SK-N-SH treated with all-trans-retinoic acid at 6 μM for 48 hours (cell line): ENCODE measurements at regions not wholly inside any gene's neighbourhood (a gene's known extent, or its start where the extent isn't known, plus 50 kb on each side); places are given as distances from the start of the nearest gene placed in this dataset.

Source experiments
- ATAC-seq: fragments of 200-7000 bp; cut with Tn5 transposase; 3 replicates; pipeline ENCODE4 v1.9.1; 2020; ENCODE audit warnings: mild to moderate bottlenecking, moderate library complexity
- ARNTL ChIP-seq: fragments of 450-650 bp; formaldehyde crosslinking; IDR thresholded peaks from 2 replicates; pipeline ENCODE4 v1.5.0; 2020; ENCODE audit warnings: low read depth, mild to moderate bottlenecking, moderate library complexity, borderline replicate concordance
- BACH2 ChIP-seq: fragments of 250-450 bp; sonication (Bioruptor Pico); IDR thresholded peaks from 2 replicates; pipeline ENCODE4 v1.9.0; 2021; ENCODE audit warnings: mild to moderate bottlenecking, borderline replicate concordance
- CSDC2 ChIP-seq: fragments of 250-450 bp; sonication (Bioruptor Pico); IDR thresholded peaks from 2 replicates; pipeline ENCODE4 v1.5.0; 2020; ENCODE audit warnings: mild to moderate bottlenecking, moderate library complexity
- GLIS3 ChIP-seq: fragments of 250-450 bp; sonication (Bioruptor Pico); IDR thresholded peaks from 2 replicates; pipeline ENCODE4 v1.5.0; 2020; ENCODE audit warnings: mild to moderate bottlenecking, moderate library complexity
- ISL1 ChIP-seq: fragments of 250-450 bp; sonication (Bioruptor Pico); IDR thresholded peaks from 2 replicates; pipeline ENCODE4 v2.1.2; 2022; ENCODE audit warnings: mild to moderate bottlenecking, moderate library complexity
- PPARA ChIP-seq: fragments of 250-450 bp; sonication (Bioruptor Pico); IDR thresholded peaks from 2 replicates; pipeline ENCODE4 v1.5.0; 2020; ENCODE audit warnings: mild to moderate bottlenecking, borderline replicate concordance
- RARB ChIP-seq: fragments of 250-450 bp; sonication (Bioruptor Pico); IDR thresholded peaks from 2 replicates; pipeline ENCODE4 v1.8.0; 2021; ENCODE audit warnings: mild to moderate bottlenecking, moderate library complexity
- TCF4 ChIP-seq: fragments of 250-450 bp; sonication (Bioruptor Pico); IDR thresholded peaks from 2 replicates; pipeline ENCODE4 v1.8.0; 2021; ENCODE audit warnings: mild to moderate bottlenecking, moderate library complexity, borderline replicate concordance
- ZC3H10 ChIP-seq: fragments of 250-450 bp; sonication (Bioruptor Pico); IDR thresholded peaks from 2 replicates; pipeline ENCODE4 v1.5.1; 2021; ENCODE audit warnings: mild to moderate bottlenecking, moderate library complexity
- ZFP3 ChIP-seq: fragments of 250-450 bp; sonication (Bioruptor Pico); IDR thresholded peaks from 2 replicates; pipeline ENCODE4 v1.5.0; 2020; ENCODE audit warnings: mild to moderate bottlenecking, moderate library complexity
- ZFP30 ChIP-seq: fragments of 450-650 bp; formaldehyde crosslinking; IDR thresholded peaks from 2 replicates; pipeline ENCODE4 v1.5.0; 2022; ENCODE audit warnings: mild to moderate bottlenecking, moderate library complexity
- ZNF565 ChIP-seq: fragments of 450-650 bp; formaldehyde crosslinking; conservative IDR thresholded peaks from 2 replicates; pipeline ENCODE4 v1.5.0; 2020; ENCODE audit warnings: low read depth, mild to moderate bottlenecking, moderate library complexity
- ZNF70 ChIP-seq: fragments of 450-650 bp; formaldehyde crosslinking; IDR thresholded peaks from 2 replicates; pipeline ENCODE4 v1.5.0; 2020; ENCODE audit warnings: mild to moderate bottlenecking, moderate library complexity
- ZNF8 ChIP-seq: fragments of 450-650 bp; formaldehyde crosslinking; IDR thresholded peaks from 2 replicates; pipeline ENCODE4 v1.5.0; 2020; ENCODE audit warnings: mild to moderate bottlenecking, moderate library complexity
- TF ChIP-seq, protein P1 (sequence below): fragments of 250-450 bp; sonication (Bioruptor Pico); IDR thresholded peaks from 2 replicates; pipeline ENCODE4 v1.5.0; 2020; ENCODE audit warnings: mild to moderate bottlenecking, moderate library complexity
- TF ChIP-seq, protein P2 (sequence below): fragments of 250-450 bp; sonication (Bioruptor Pico); IDR thresholded peaks from 2 replicates; pipeline ENCODE4 v1.5.1; 2021; ENCODE audit warnings: mild to moderate bottlenecking, moderate library complexity
- TF ChIP-seq, protein P3 (sequence below): fragments of 250-450 bp; sonication (Bioruptor Pico); IDR thresholded peaks from 2 replicates; pipeline ENCODE4 v1.8.0; 2021; ENCODE audit warnings: low read depth, mild to moderate bottlenecking, moderate library complexity, borderline replicate concordance
- TF ChIP-seq, protein P4 (sequence below): fragments of 250-450 bp; sonication (Bioruptor Pico); IDR thresholded peaks from 2 replicates; pipeline ENCODE4 v1.5.1; 2020; ENCODE audit warnings: low read depth, mild to moderate bottlenecking, moderate library complexity
- TF ChIP-seq, protein P5 (sequence below): fragments of 250-450 bp; sonication (Bioruptor Pico); IDR thresholded peaks from 2 replicates; pipeline ENCODE4 v1.8.0; 2020; ENCODE audit warnings: mild to moderate bottlenecking, moderate library complexity, borderline replicate concordance

DNA sequence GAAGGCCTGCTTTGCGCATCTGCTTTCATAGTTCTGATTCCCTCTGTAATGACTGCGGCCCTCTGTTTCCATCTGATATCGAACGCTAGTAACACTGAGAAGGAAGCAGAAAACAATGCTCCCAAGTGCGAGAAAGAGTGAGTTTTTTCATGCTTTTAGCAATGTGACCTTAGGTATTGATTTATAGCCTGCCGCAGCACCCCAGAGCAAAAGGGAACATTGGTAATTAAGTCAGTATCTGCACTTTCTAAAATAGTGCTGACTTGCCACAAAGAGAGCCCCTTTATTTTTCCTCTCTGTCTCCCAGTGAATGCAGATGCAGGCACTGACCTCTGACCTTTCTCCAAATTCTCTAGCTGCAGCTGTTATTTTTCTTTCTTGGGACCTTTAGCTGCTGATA is 129.8 kb downstream of the HDGFL1 start (continued):
- TF ChIP-seq, protein P1, sequence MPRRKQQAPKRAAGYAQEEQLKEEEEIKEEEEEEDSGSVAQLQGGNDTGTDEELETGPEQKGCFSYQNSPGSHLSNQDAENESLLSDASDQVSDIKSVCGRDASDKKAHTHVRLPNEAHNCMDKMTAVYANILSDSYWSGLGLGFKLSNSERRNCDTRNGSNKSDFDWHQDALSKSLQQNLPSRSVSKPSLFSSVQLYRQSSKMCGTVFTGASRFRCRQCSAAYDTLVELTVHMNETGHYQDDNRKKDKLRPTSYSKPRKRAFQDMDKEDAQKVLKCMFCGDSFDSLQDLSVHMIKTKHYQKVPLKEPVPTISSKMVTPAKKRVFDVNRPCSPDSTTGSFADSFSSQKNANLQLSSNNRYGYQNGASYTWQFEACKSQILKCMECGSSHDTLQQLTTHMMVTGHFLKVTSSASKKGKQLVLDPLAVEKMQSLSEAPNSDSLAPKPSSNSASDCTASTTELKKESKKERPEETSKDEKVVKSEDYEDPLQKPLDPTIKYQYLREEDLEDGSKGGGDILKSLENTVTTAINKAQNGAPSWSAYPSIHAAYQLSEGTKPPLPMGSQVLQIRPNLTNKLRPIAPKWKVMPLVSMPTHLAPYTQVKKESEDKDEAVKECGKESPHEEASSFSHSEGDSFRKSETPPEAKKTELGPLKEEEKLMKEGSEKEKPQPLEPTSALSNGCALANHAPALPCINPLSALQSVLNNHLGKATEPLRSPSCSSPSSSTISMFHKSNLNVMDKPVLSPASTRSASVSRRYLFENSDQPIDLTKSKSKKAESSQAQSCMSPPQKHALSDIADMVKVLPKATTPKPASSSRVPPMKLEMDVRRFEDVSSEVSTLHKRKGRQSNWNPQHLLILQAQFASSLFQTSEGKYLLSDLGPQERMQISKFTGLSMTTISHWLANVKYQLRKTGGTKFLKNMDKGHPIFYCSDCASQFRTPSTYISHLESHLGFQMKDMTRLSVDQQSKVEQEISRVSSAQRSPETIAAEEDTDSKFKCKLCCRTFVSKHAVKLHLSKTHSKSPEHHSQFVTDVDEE (CRISPR knock-in tag), result no peak
- TF ChIP-seq ZFP3 (CRISPR knock-in tag) (no peak), ARNTL (CRISPR knock-in tag) (no peak), ZNF565 (CRISPR knock-in tag) (no peak)

DNA sequence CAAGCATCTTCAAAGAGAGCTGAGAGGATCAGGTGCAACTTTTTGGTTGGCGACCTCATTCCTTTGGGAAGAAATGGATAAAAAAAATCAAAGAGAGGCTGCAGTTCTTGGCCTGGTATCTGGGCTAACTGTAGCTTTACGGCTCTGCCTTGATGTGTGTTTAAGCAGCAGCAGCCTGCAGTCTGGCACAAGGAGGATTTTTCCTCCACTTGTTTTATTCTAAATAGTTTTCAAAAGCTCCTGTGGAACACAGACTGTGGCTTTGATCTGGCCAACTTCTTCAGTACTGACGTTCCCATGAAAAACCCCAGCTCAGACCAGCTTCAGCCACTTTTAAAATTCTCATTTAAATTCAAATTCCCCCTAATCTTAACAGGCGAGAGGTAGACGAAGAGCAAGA is 137.3 kb downstream of the HDGFL1 start:
- no peak for TF ChIP-seq ZFP30 (CRISPR knock-in tag)
- TF ChIP-seq, all 23 proteins: peak for 0
- no peak for ATAC-seq

DNA sequence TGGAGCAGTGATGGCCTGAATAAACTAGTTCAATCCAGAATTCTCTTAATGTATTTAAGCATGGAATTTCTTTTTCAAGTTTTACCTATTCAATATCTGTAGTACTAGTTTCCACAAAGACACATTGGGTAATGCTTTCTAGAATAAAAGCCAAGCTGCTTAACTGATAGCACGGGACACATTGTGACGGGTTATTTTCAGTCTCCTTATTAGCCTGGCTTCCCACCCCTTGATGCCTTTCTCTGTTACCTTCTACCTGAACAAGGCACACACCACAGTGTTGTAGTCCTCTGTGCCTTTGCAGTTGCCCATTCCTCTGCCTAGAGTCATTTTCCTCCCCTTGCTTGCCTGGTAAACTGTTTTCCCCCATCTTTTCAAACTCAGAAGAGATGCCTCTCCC is 139.1 kb downstream of the HDGFL1 start:
- ATAC-seq, result no peak
- TF ChIP-seq, protein P2, sequence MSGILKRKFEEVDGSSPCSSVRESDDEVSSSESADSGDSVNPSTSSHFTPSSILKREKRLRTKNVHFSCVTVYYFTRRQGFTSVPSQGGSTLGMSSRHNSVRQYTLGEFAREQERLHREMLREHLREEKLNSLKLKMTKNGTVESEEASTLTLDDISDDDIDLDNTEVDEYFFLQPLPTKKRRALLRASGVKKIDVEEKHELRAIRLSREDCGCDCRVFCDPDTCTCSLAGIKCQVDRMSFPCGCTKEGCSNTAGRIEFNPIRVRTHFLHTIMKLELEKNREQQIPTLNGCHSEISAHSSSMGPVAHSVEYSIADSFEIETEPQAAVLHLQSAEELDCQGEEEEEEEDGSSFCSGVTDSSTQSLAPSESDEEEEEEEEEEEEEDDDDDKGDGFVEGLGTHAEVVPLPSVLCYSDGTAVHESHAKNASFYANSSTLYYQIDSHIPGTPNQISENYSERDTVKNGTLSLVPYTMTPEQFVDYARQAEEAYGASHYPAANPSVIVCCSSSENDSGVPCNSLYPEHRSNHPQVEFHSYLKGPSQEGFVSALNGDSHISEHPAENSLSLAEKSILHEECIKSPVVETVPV (CRISPR knock-in tag), result no peak
- TF ChIP-seq, protein P3, sequence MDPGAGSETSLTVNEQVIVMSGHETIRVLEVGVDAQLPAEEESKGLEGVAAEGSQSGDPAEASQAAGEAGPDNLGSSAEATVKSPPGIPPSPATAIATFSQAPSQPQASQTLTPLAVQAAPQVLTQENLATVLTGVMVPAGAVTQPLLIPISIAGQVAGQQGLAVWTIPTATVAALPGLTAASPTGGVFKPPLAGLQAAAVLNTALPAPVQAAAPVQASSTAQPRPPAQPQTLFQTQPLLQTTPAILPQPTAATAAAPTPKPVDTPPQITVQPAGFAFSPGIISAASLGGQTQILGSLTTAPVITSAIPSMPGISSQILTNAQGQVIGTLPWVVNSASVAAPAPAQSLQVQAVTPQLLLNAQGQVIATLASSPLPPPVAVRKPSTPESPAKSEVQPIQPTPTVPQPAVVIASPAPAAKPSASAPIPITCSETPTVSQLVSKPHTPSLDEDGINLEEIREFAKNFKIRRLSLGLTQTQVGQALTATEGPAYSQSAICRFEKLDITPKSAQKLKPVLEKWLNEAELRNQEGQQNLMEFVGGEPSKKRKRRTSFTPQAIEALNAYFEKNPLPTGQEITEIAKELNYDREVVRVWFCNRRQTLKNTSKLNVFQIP (CRISPR knock-in tag), result no peak
- TF ChIP-seq, protein P4, sequence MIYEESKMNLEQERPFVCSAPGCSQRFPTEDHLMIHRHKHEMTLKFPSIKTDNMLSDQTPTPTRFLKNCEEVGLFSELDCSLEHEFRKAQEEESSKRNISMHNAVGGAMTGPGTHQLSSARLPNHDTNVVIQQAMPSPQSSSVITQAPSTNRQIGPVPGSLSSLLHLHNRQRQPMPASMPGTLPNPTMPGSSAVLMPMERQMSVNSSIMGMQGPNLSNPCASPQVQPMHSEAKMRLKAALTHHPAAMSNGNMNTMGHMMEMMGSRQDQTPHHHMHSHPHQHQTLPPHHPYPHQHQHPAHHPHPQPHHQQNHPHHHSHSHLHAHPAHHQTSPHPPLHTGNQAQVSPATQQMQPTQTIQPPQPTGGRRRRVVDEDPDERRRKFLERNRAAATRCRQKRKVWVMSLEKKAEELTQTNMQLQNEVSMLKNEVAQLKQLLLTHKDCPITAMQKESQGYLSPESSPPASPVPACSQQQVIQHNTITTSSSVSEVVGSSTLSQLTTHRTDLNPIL, result no peak
- no peak for TF ChIP-seq TCF4 (CRISPR knock-in tag)
- no peak for TF ChIP-seq PPARA
- TF ChIP-seq BACH2 (CRISPR knock-in tag), result no peak
- no peak for TF ChIP-seq ARNTL (CRISPR knock-in tag)
- TF ChIP-seq, protein P5, sequence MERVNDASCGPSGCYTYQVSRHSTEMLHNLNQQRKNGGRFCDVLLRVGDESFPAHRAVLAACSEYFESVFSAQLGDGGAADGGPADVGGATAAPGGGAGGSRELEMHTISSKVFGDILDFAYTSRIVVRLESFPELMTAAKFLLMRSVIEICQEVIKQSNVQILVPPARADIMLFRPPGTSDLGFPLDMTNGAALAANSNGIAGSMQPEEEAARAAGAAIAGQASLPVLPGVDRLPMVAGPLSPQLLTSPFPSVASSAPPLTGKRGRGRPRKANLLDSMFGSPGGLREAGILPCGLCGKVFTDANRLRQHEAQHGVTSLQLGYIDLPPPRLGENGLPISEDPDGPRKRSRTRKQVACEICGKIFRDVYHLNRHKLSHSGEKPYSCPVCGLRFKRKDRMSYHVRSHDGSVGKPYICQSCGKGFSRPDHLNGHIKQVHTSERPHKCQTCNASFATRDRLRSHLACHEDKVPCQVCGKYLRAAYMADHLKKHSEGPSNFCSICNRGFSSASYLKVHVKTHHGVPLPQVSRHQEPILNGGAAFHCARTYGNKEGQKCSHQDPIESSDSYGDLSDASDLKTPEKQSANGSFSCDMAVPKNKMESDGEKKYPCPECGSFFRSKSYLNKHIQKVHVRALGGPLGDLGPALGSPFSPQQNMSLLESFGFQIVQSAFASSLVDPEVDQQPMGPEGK (CRISPR knock-in tag), result no peak
- no peak for TF ChIP-seq ZNF70 (CRISPR knock-in tag)
- no peak for TF ChIP-seq ZC3H10 (CRISPR knock-in tag)
- no peak for TF ChIP-seq ZNF8 (CRISPR knock-in tag)
- TF ChIP-seq ISL1 (CRISPR knock-in tag), result no peak
- TF ChIP-seq ZNF565 (CRISPR knock-in tag), result no peak
- TF ChIP-seq RARB, result no peak
- TF ChIP-seq ZFP30 (CRISPR knock-in tag), result no peak
- no peak for TF ChIP-seq CSDC2

DNA sequence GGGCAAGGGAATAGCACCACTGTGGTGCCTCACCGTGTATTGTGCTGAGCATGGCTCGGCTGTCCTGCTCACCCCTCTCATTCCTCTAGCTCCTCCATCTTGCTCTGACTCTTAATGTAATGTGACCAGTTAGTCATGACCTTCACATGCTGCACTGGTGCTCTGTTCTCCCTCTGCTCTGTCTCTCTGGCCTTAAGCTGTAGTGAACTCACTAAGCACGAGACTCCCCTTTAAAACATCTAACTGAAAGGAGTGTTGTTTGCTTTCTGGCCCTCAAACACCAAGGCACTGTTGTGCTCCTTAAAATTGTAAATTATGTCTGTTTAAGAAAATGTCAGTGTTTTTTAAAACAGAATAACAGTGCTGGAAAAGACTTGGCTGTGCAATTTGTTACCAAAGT is 140.4 kb downstream of the HDGFL1 start:
- TF ChIP-seq PPARA (no peak), ZNF70 (CRISPR knock-in tag) (no peak), GLIS3 (no peak), RARB (no peak)
- TF ChIP-seq, protein P3 (CRISPR knock-in tag), result no peak
- ATAC-seq, result no peak
